ENCODE measurements at regions not wholly inside any gene's neighbourhood (a gene's known extent, or its start where the extent isn't known, plus 50 kb on each side); places are given as distances from the start of the nearest gene placed in this dataset.
A peak's percentile ranks its signal among the peaks of the same experiment; 100 is the strongest.
"Not testable (repeated sequence)": the region's sequence is repeated elsewhere in the genome, so short reads cannot be mapped to it uniquely, and the experiment has no call there.

GRCh38 chr4:151597691-151598090 is 163.1 kb downstream of the GATB start:
- not testable (repeated sequence) for H3K79me2 ChIP-seq (ENCODE audit: low read length); H2AFZ ChIP-seq (ENCODE audit: low read length); H3K9ac ChIP-seq (ENCODE audit: low read length); H3K4me2 ChIP-seq (ENCODE audit: low read depth, low read length, poor library complexity, severe bottlenecking); H3K9me3 ChIP-seq (ENCODE audit: low read length); H3K9me2 ChIP-seq (replicated peaks; ENCODE audit: insufficient read depth, low read length); H3K27me3 ChIP-seq (ENCODE audit: low read length); H3K36me3 ChIP-seq (ENCODE audit: insufficient read depth, low read length); H3K4me3 ChIP-seq (ENCODE audit: low read length); H4K20me1 ChIP-seq (ENCODE audit: insufficient read depth, low read depth, low read length); DNase-seq; H3K4me1 ChIP-seq (ENCODE audit: low read length); H3K27ac ChIP-seq (ENCODE audit: low read length)

DNA sequence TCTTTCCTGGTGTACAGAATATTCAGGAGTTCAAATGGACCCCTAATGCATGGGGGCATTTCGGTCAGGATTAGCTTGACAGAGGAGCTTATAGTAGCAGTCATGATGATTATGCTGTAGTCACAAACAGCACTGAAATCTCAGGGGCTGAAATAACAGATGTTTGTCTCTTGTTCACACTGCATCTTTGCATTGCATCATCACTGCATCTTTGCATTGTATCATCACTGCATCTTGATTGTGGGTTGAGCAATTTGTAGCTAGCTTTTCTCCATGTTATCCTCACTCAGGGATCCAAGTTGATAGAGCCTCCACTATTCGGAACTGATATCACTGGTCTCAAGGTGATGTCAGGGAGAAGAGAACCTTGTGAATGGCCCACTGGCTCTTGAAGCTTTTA is 160.9 kb downstream of the GATB start:
- Histone ChIP-seq H3K36me3 (ENCODE audit: insufficient read depth, low read length) (no peaks in the 10 kb centered on the region), H3K4me3 (ENCODE audit: low read length) (no peak overlapping the region), H3K27me3 (ENCODE audit: low read length) (no peaks in the 10 kb centered on the region), H3K9me3 (ENCODE audit: low read length) (no peaks in the 10 kb centered on the region), H3K9me2 (replicated peaks; ENCODE audit: insufficient read depth, low read length) (no peaks in the 10 kb centered on the region), H3K27ac (ENCODE audit: low read length) (no peak overlapping the region), H3K9ac (ENCODE audit: low read length) (no peak overlapping the region), H4K20me1 (ENCODE audit: insufficient read depth, low read depth, low read length) (no peaks in the 10 kb centered on the region), H2AFZ (ENCODE audit: low read length) (no peak overlapping the region), H3K79me2 (ENCODE audit: low read length) (no peaks in the 10 kb centered on the region), H3K4me1 (ENCODE audit: low read length) (no peaks in the 10 kb centered on the region), H3K4me2 (ENCODE audit: low read depth, low read length, poor library complexity, severe bottlenecking) (no peak overlapping the region)
- no peak for DNase-seq

- no peaks in the 10 kb centered on the region for H4K20me1 ChIP-seq (ENCODE audit: insufficient read depth, low read depth, low read length)
- H3K9me2 ChIP-seq (replicated peaks; ENCODE audit: insufficient read depth, low read length) = no peaks in the 10 kb centered on the region
- H2AFZ ChIP-seq (ENCODE audit: low read length) = no peak overlapping the region
- no peak overlapping the region for H3K4me2 ChIP-seq (ENCODE audit: low read depth, low read length, poor library complexity, severe bottlenecking)
- H3K9ac ChIP-seq (ENCODE audit: low read length) = no peak overlapping the region
- no peak overlapping the region for H3K4me3 ChIP-seq (ENCODE audit: low read length)
- no peak overlapping the region for H3K27ac ChIP-seq (ENCODE audit: low read length)
- H3K27me3 ChIP-seq (ENCODE audit: low read length) = no peaks in the 10 kb centered on the region
- DNase-seq = no peak
- no peaks in the 10 kb centered on the region for H3K4me1 ChIP-seq (ENCODE audit: low read length)
- H3K36me3 ChIP-seq (ENCODE audit: insufficient read depth, low read length) = no peaks in the 10 kb centered on the region
- H3K79me2 ChIP-seq (ENCODE audit: low read length) = no peaks in the 10 kb centered on the region
- no peaks in the 10 kb centered on the region for H3K9me3 ChIP-seq (ENCODE audit: low read length)
Measured at GRCh38 chr4:151600432-151600831, 160.4 kb downstream of the GATB start.

GRCh38 chr4:151603377-151603776 is 157.4 kb downstream of the GATB start:
- Histone ChIP-seq H3K9me3 (ENCODE audit: low read length) (no peaks in the 10 kb centered on the region), H3K4me2 (ENCODE audit: low read depth, low read length, poor library complexity, severe bottlenecking) (no peak overlapping the region), H3K79me2 (ENCODE audit: low read length) (no peaks in the 10 kb centered on the region), H3K4me3 (ENCODE audit: low read length) (no peak overlapping the region), H2AFZ (ENCODE audit: low read length) (no peak overlapping the region), H3K36me3 (ENCODE audit: insufficient read depth, low read length) (no peaks in the 10 kb centered on the region), H4K20me1 (ENCODE audit: insufficient read depth, low read depth, low read length) (no peaks in the 10 kb centered on the region), H3K4me1 (ENCODE audit: low read length) (no peaks in the 10 kb centered on the region), H3K27me3 (ENCODE audit: low read length) (no peaks in the 10 kb centered on the region), H3K27ac (ENCODE audit: low read length) (no peak overlapping the region), H3K9ac (ENCODE audit: low read length) (no peak overlapping the region), H3K9me2 (replicated peaks; ENCODE audit: insufficient read depth, low read length) (no peaks in the 10 kb centered on the region)
- no peak for DNase-seq

DNA sequence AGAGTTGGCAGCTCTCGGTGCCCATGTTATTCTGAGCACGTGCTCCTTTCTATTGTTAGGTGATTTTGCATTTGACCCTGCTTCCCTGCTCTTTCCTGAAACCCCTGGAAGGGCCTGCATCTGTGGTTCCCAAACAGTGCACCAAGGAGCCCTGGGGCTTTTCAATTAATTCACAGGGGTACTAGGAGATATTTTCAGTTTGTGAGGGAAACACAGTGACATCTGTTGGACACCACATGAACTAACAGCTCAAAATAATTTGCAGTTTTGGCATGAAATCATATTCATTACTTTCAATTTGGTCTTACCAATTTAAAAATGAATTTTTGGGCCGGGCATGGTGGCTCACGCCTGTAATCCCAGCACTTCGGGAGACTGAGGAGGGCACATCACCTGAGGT is 156.6 kb downstream of the GATB start:
- H3K4me3 ChIP-seq (ENCODE audit: low read length) = no peak overlapping the region
- H3K27me3 ChIP-seq (ENCODE audit: low read length) = no peaks in the 10 kb centered on the region
- H3K36me3 ChIP-seq (ENCODE audit: insufficient read depth, low read length) = no peaks in the 10 kb centered on the region
- no peak overlapping the region for H3K27ac ChIP-seq (ENCODE audit: low read length)
- H3K79me2 ChIP-seq (ENCODE audit: low read length) = no peaks in the 10 kb centered on the region
- no peaks in the 10 kb centered on the region for H3K9me2 ChIP-seq (replicated peaks; ENCODE audit: insufficient read depth, low read length)
- H3K9ac ChIP-seq (ENCODE audit: low read length) = no peak overlapping the region
- DNase-seq = peak; percentile 67
- H4K20me1 ChIP-seq (ENCODE audit: insufficient read depth, low read depth, low read length) = no peaks in the 10 kb centered on the region
- no peaks in the 10 kb centered on the region for H3K9me3 ChIP-seq (ENCODE audit: low read length)
- no peak overlapping the region for H3K4me2 ChIP-seq (ENCODE audit: low read depth, low read length, poor library complexity, severe bottlenecking)
- H3K4me1 ChIP-seq (ENCODE audit: low read length) = no peaks in the 10 kb centered on the region
- no peak overlapping the region for H2AFZ ChIP-seq (ENCODE audit: low read length)

DNA sequence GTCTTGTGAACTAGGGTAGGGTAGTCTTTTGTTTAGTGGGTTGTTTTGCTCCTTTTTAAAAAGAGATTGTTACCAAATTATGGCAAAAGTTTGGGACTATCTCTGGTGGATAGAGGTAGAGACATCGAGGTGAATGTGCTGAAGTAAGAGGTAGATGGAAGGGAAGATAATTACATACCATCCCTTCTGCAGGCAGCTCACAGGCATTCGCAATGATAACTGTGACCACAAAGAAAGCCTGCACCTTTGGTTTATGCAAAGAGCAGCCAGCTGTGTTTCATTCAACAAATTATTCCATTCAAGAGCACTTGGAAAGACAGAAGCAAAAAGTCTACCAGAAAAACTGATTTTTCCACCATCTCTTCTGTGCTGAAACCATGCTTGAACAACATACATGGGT is 155.6 kb downstream of the GATB start:
- no peaks in the 10 kb centered on the region for H3K79me2 ChIP-seq (ENCODE audit: low read length)
- no peak overlapping the region for H2AFZ ChIP-seq (ENCODE audit: low read length)
- no peaks in the 10 kb centered on the region for H3K4me1 ChIP-seq (ENCODE audit: low read length)
- H3K4me2 ChIP-seq (ENCODE audit: low read depth, low read length, poor library complexity, severe bottlenecking) = no peak overlapping the region
- H3K4me3 ChIP-seq (ENCODE audit: low read length) = no peak overlapping the region
- H3K9me3 ChIP-seq (ENCODE audit: low read length) = no peaks in the 10 kb centered on the region
- no peak for DNase-seq
- no peaks in the 10 kb centered on the region for H3K9me2 ChIP-seq (replicated peaks; ENCODE audit: insufficient read depth, low read length)
- no peaks in the 10 kb centered on the region for H3K36me3 ChIP-seq (ENCODE audit: insufficient read depth, low read length)
- H3K9ac ChIP-seq (ENCODE audit: low read length) = no peak overlapping the region
- no peak overlapping the region for H3K27ac ChIP-seq (ENCODE audit: low read length)
- H3K27me3 ChIP-seq (ENCODE audit: low read length) = no peaks in the 10 kb centered on the region
- H4K20me1 ChIP-seq (ENCODE audit: insufficient read depth, low read depth, low read length) = no peaks in the 10 kb centered on the region

- Histone ChIP-seq H3K27ac (ENCODE audit: low read length) (no peak overlapping the region), H4K20me1 (ENCODE audit: insufficient read depth, low read depth, low read length) (no peaks in the 10 kb centered on the region), H3K79me2 (ENCODE audit: low read length) (no peaks in the 10 kb centered on the region), H3K4me3 (ENCODE audit: low read length) (no peak overlapping the region), H2AFZ (ENCODE audit: low read length) (no peak overlapping the region), H3K4me1 (ENCODE audit: low read length) (no peaks in the 10 kb centered on the region), H3K9ac (ENCODE audit: low read length) (no peak overlapping the region), H3K9me2 (replicated peaks; ENCODE audit: insufficient read depth, low read length) (no peaks in the 10 kb centered on the region), H3K9me3 (ENCODE audit: low read length) (no peaks in the 10 kb centered on the region), H3K4me2 (ENCODE audit: low read depth, low read length, poor library complexity, severe bottlenecking) (no peak overlapping the region), H3K36me3 (ENCODE audit: insufficient read depth, low read length) (no peaks in the 10 kb centered on the region), H3K27me3 (ENCODE audit: low read length) (no peaks in the 10 kb centered on the region)
- DNase-seq = no peak
Measured at GRCh38 chr4:151606061-151606460, 154.7 kb downstream of the GATB start.

DNA sequence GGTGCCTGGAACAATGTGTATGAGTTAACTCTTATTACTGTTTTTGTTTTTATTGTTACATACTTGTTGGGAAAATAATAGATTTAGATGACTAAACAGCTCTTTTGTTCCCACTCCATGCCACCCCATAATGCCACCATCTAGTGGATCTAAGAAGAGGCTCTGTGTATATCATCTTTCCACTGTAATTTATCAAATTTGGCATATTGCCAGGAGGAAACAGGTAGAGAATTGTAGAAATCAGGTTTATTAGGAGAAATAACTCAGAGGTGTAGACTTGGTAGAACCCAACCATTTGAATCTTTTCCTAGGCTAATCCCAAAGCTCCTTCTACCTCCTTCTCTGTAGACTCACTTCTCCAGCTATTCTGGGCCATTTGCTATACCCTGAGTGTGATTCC is 150.6 kb downstream of the GATB start:
- no peaks in the 10 kb centered on the region for H3K79me2 ChIP-seq (ENCODE audit: low read length)
- no peaks in the 10 kb centered on the region for H4K20me1 ChIP-seq (ENCODE audit: insufficient read depth, low read depth, low read length)
- H3K9me2 ChIP-seq (replicated peaks; ENCODE audit: insufficient read depth, low read length) = no peaks in the 10 kb centered on the region
- H3K36me3 ChIP-seq (ENCODE audit: insufficient read depth, low read length) = no peaks in the 10 kb centered on the region
- no peak overlapping the region for H3K4me3 ChIP-seq (ENCODE audit: low read length)
- H3K27ac ChIP-seq (ENCODE audit: low read length) = no peak overlapping the region
- no peak overlapping the region for H3K4me2 ChIP-seq (ENCODE audit: low read depth, low read length, poor library complexity, severe bottlenecking)
- H3K9me3 ChIP-seq (ENCODE audit: low read length) = no peaks in the 10 kb centered on the region
- DNase-seq = no peak
- H3K9ac ChIP-seq (ENCODE audit: low read length) = no peak overlapping the region
- no peaks in the 10 kb centered on the region for H3K4me1 ChIP-seq (ENCODE audit: low read length)
- H3K27me3 ChIP-seq (ENCODE audit: low read length) = no peaks in the 10 kb centered on the region
- H2AFZ ChIP-seq (ENCODE audit: low read length) = no peak overlapping the region

- H4K20me1 ChIP-seq (ENCODE audit: insufficient read depth, low read depth, low read length) = no peaks in the 10 kb centered on the region
- no peaks in the 10 kb centered on the region for H3K9me2 ChIP-seq (replicated peaks; ENCODE audit: insufficient read depth, low read length)
- H2AFZ ChIP-seq (ENCODE audit: low read length) = no peak overlapping the region
- H3K9me3 ChIP-seq (ENCODE audit: low read length) = no peaks in the 10 kb centered on the region
- H3K9ac ChIP-seq (ENCODE audit: low read length) = no peak overlapping the region
- H3K27ac ChIP-seq (ENCODE audit: low read length) = no peak overlapping the region
- no peak for DNase-seq
- H3K4me1 ChIP-seq (ENCODE audit: low read length) = no peaks in the 10 kb centered on the region
- no peaks in the 10 kb centered on the region for H3K79me2 ChIP-seq (ENCODE audit: low read length)
- H3K4me3 ChIP-seq (ENCODE audit: low read length) = no peak overlapping the region
- H3K27me3 ChIP-seq (ENCODE audit: low read length) = no peaks in the 10 kb centered on the region
- H3K4me2 ChIP-seq (ENCODE audit: low read depth, low read length, poor library complexity, severe bottlenecking) = no peak overlapping the region
- H3K36me3 ChIP-seq (ENCODE audit: insufficient read depth, low read length) = no peaks in the 10 kb centered on the region
Measured at GRCh38 chr4:151611960-151612359, 148.8 kb downstream of the GATB start.

All from Karpas-422 (cell line).